DOHH2 (cell line): ENCODE measurements at regions not wholly inside any gene's neighbourhood (a gene's known extent, or its start where the extent isn't known, plus 50 kb on each side); places are given as distances from the start of the nearest gene placed in this dataset.

Source experiments
- H3F3A ChIP-seq: fragments of 200-600 bp; sonication (generic), shearing (Covaris generic); 2 replicates; pipeline ENCODE4 v1.6.0; 2016; ENCODE audit warnings: antibody characterized with exemption, mild to moderate bottlenecking; ENCODE audit not compliant: control insufficient read depth, insufficient read depth
- H3K27ac ChIP-seq: fragments of 200-600 bp; sonication (generic); 2 replicates; pipeline ENCODE4 v1.5.1; 2014; ENCODE audit warnings: low read depth, mild to moderate bottlenecking, low read length, moderate library complexity
- H3K27me3 ChIP-seq: fragments of 200-600 bp; sonication (generic); 2 replicates; pipeline ENCODE4 v1.6.1; 2014; ENCODE audit warnings: mild to moderate bottlenecking, low read length, mixed read lengths; ENCODE audit not compliant: control insufficient read depth
- H3K36me3 ChIP-seq: fragments of 200-600 bp; sonication (generic); 2 replicates; pipeline ENCODE4 v1.6.1; 2014; ENCODE audit warnings: mild to moderate bottlenecking, low read length, moderate library complexity, mixed read lengths; ENCODE audit not compliant: control insufficient read depth
- H3K4me1 ChIP-seq: fragments of 200-600 bp; sonication (generic); 2 replicates; pipeline ENCODE4 v1.6.1; 2014; ENCODE audit warnings: mild to moderate bottlenecking, low read length, mixed read lengths; ENCODE audit not compliant: control insufficient read depth
- H3K4me2 ChIP-seq: fragments of 200-600 bp; sonication (generic); 2 replicates; pipeline ENCODE4 v1.6.0; 2014; ENCODE audit warnings: mild to moderate bottlenecking, low read length, moderate library complexity
- H3K4me3 ChIP-seq: fragments of 200-600 bp; sonication (generic); 2 replicates; pipeline ENCODE4 v1.5.1; 2014; ENCODE audit warnings: mild to moderate bottlenecking, low read length, mixed read lengths
- H3K79me2 ChIP-seq: fragments of 200-600 bp; sonication (generic); 2 replicates; pipeline ENCODE4 v1.6.1; 2014; ENCODE audit warnings: mild to moderate bottlenecking, low read length, mixed read lengths; ENCODE audit not compliant: control insufficient read depth
- H3K9me2 ChIP-seq: fragments of 200-600 bp; sonication (generic); replicated peaks from 2 replicates; pipeline ENCODE4 v1.6.1; 2014; ENCODE audit warnings: mild to moderate bottlenecking, low read length, mixed read lengths; ENCODE audit not compliant: control insufficient read depth
- H3K9me3 ChIP-seq: fragments of 200-600 bp; sonication (generic); 2 replicates; pipeline ENCODE4 v1.6.1; 2014; ENCODE audit warnings: antibody characterized with exemption, low read length, mixed read lengths; ENCODE audit not compliant: control insufficient read depth, insufficient read depth
- H4K20me1 ChIP-seq: fragments of 200-600 bp; sonication (generic); 2 replicates; pipeline ENCODE4 v1.6.0; 2014; ENCODE audit warnings: low read depth, mild to moderate bottlenecking, antibody characterized with exemption, low read length, moderate library complexity; ENCODE audit not compliant: control insufficient read depth, insufficient read depth
- CTCF ChIP-seq: fragments of 200-600 bp; sonication (generic); IDR thresholded peaks from one replicate; pipeline ENCODE4 v1.5.1; 2014; ENCODE audit warnings: antibody characterized with exemption, mild to moderate bottlenecking, low read depth, low read length; ENCODE audit not compliant: poor library complexity, severe bottlenecking
- EZH2phosphoT487 ChIP-seq: fragments of 200-600 bp; sonication (generic); IDR thresholded peaks from 2 replicates; pipeline ENCODE4 v1.6.1; 2017; ENCODE audit warnings: borderline replicate concordance, mild to moderate bottlenecking, antibody characterized with exemption, low read length, moderate library complexity, mixed read lengths

GRCh38 chr20:11193241-11193640, 519.4 kb upstream of the JAG1 start:
- H3F3A ChIP-seq: no peaks in the 10 kb centered on the region
- H3K4me3 ChIP-seq: no peak overlapping the region
- no peaks in the 10 kb centered on the region for H3K36me3 ChIP-seq
- no peaks in the 10 kb centered on the region for H3K4me1 ChIP-seq
- no peak overlapping the region for H3K4me2 ChIP-seq
- no peak for TF ChIP-seq CTCF
- no peak for TF ChIP-seq EZH2phosphoT487
- H3K27me3 ChIP-seq: no peaks in the 10 kb centered on the region
- H3K9me3 ChIP-seq: no peaks in the 10 kb centered on the region
- no peaks in the 10 kb centered on the region for H3K9me2 ChIP-seq
- H3K79me2 ChIP-seq: no peaks in the 10 kb centered on the region
- no peaks in the 10 kb centered on the region for H4K20me1 ChIP-seq
- H3K27ac ChIP-seq: no peak overlapping the region

GRCh38 chr20:11195169-11195568, 521.4 kb upstream of the JAG1 start:
- Histone ChIP-seq H3K4me3 (no peak overlapping the region), H3K9me2 (no peaks in the 10 kb centered on the region), H3K27ac (no peak overlapping the region), H3K36me3 (no peaks in the 10 kb centered on the region), H3K9me3 (no peaks in the 10 kb centered on the region), H4K20me1 (no peaks in the 10 kb centered on the region), H3K79me2 (no peaks in the 10 kb centered on the region), H3K27me3 (no peaks in the 10 kb centered on the region), H3K4me2 (no peak overlapping the region), H3K4me1 (no peaks in the 10 kb centered on the region), H3F3A (no peaks in the 10 kb centered on the region)
- TF ChIP-seq CTCF: no peak

GRCh38 chr20:11195899-11196558, 522.2 kb upstream of the JAG1 start:
- H3K27ac ChIP-seq: no peak overlapping the region
- H3K4me3 ChIP-seq: no peak overlapping the region
- H3K36me3 ChIP-seq: no peaks in the 10 kb centered on the region
- no peaks in the 10 kb centered on the region for H4K20me1 ChIP-seq
- no peaks in the 10 kb centered on the region for H3K9me3 ChIP-seq
- H3K4me1 ChIP-seq: no peaks in the 10 kb centered on the region
- no peak overlapping the region for H3K4me2 ChIP-seq
- no peaks in the 10 kb centered on the region for H3K9me2 ChIP-seq
- no peaks in the 10 kb centered on the region for H3K27me3 ChIP-seq
- no peaks in the 10 kb centered on the region for H3K79me2 ChIP-seq
- H3F3A ChIP-seq: no peaks in the 10 kb centered on the region
- TF ChIP-seq EZH2phosphoT487 (no peak), CTCF (no peak)

- no peaks in the 10 kb centered on the region for H3K79me2 ChIP-seq
- H4K20me1 ChIP-seq: no peaks in the 10 kb centered on the region
- no peak overlapping the region for H3K4me2 ChIP-seq
- H3K4me3 ChIP-seq: no peak overlapping the region
- no peak overlapping the region for H3K27ac ChIP-seq
- H3K4me1 ChIP-seq: no peaks in the 10 kb centered on the region
- H3K36me3 ChIP-seq: no peaks in the 10 kb centered on the region
- H3K27me3 ChIP-seq: no peaks in the 10 kb centered on the region
- no peaks in the 10 kb centered on the region for H3K9me2 ChIP-seq
- TF ChIP-seq CTCF (no peak), EZH2phosphoT487 (no peak)
- H3F3A ChIP-seq: no peaks in the 10 kb centered on the region
- no peaks in the 10 kb centered on the region for H3K9me3 ChIP-seq
Measured at GRCh38 chr20:11197851-11198250, 524.1 kb upstream of the JAG1 start.
